Spleen (tissue), 11 donors: ENCODE measurements at regions not wholly inside any gene's neighbourhood (a gene's known extent, or its start where the extent isn't known, plus 50 kb on each side); places are given as distances from the start of the nearest gene placed in this dataset.
"Not testable (repeated sequence)": the region's sequence is repeated elsewhere in the genome, so short reads cannot be mapped to it uniquely, and the experiment has no call there.

Source experiments
- DNase-seq: peaks from one replicate; pipeline ENCODE4 v3.0.0-alpha.2; 2020
- H3K27ac ChIP-seq, 8 donors: fragments of 200-600 bp; sonication (generic) in 7 of 8; 1 replicate in 4 of 8; 2 replicates in 4 of 8; pipeline versions ENCODE4 v1.5.0 to v1.8.0; 2016 to 2021; ENCODE audit warnings: inconsistent platforms in 4 of 8, mild to moderate bottlenecking in 4 of 8, moderate library complexity in 1 of 8
- H3K27me3 ChIP-seq, 7 donors: fragments of 200-600 bp; sonication (generic) in 6 of 7; replicated peaks in 1 of 7; 1 replicate in 4 of 7; 2 replicates in 3 of 7; pipeline versions ENCODE4 v1.5.0 to v1.8.0; 2016 to 2021; ENCODE audit warnings: inconsistent platforms in 3 of 7, mild to moderate bottlenecking in 1 of 7
- H3K36me3 ChIP-seq, 6 donors: fragments of 200-600 bp; sonication (generic) in 5 of 6; 1 replicate in 4 of 6; 2 replicates in 2 of 6; pipeline versions ENCODE4 v1.5.0 to v1.8.0; 2016 to 2021; ENCODE audit warnings: inconsistent platforms in 2 of 6
- H3K4me1 ChIP-seq, 6 donors: fragments of 200-600 bp; sonication (generic) in 5 of 6; 1 replicate in 3 of 6; 2 replicates in 3 of 6; pipeline versions ENCODE4 v1.5.0 to v1.8.0; 2016 to 2021; ENCODE audit warnings: inconsistent platforms in 3 of 6
- H3K4me3 ChIP-seq, 8 donors: fragments of 200-600 bp; sonication (generic) in 7 of 8; 1 replicate in 4 of 8; 2 replicates in 4 of 8; pipeline versions ENCODE4 v1.5.0 to v1.8.0; 2016 to 2021; ENCODE audit warnings: inconsistent platforms in 4 of 8, mild to moderate bottlenecking in 4 of 8, moderate library complexity in 2 of 8
- H3K9me3 ChIP-seq, 8 donors: fragments of 200-600 bp; sonication (generic) in 7 of 8; 1 replicate in 4 of 8; 2 replicates in 4 of 8; pipeline versions ENCODE4 v1.5.0 to v1.8.0; 2016 to 2021; ENCODE audit warnings: inconsistent platforms in 4 of 8
- WGBS, 5 donors: extraction: QIAGEN DNeasy Blood & Tissue Kit in 3 of 5; methylation state at CpG; one replicate each; pipeline versions ENCODE4 v1.1.5 to v1.1.7; 2013 to 2018; 5-methylcytosine and 5-hydroxymethylcytosine counted together
- intact Hi-C: fragments of 100-400 bp; cut with DNase I; formaldehyde crosslinking; loops from one replicate; pipeline ENCODE4 v1.15.0; 2023; ENCODE audit warnings: low total_unique reads
- donor health status: healthy with polysubstance abuse.
- donor health status: DM: no; HTN: no; CAD: no; lungs with moderate emphysema.
- donor health status: DM: no; HTN: no; CAD: no.
- donor health status: Bipolar disorder and iron deficiency.
- donor health status: healthy.
- donor health status: DM: no; HTN: no; CAD: no.
- donor health status: DM: yes; HTN: yes; CAD: no.

DNA sequence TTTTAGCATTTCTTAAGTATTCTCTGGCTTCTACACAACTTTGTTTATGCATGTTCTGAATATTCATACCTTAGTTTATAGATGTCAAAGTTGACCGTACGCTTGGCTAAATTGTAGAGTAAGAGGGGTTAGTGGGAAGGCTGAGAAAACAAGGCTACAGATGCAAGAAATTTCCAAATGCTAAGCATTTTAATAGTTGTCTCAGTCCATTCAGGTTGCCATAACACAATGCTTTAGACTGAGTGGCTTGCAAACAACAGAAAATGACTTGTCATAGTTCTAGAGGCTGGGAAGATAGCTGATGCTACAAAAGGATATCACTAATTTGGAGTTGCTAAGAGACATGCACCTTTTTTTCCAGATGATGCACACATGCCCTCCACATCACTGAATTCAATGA is 53.0 kb upstream of the C1QTNF3 start:
- H3K4me3 ChIP-seq, H3K27me3 ChIP-seq, H3K4me1 ChIP-seq, H3K27ac ChIP-seq, intact Hi-C loops, DNase-seq, H3K9me3 ChIP-seq, H3K36me3 ChIP-seq: not testable (repeated sequence)
- no CpG with 5 or more reads among the region's 2 CpGs for WGBS, 5 donors

DNA sequence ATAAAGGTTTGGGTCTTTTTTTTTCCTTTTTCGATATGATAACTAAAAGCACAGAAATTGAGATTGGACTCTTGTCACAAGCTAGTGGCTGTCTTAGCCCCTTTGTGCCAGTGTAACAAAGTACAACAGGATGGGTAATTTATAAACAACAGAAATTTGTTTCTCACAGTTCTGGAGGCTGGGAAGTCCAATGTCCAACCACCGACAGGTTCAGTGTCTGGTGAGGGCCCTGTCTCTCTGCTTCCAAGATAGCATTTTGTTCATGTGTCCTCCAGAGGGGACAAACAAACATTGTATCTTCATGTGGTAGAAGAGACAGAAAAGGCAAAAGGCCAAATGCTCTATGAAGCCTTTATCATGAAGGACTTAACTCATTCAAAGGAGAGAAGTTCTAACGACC is 56.9 kb upstream of the C1QTNF3 start:
- H3K36me3 ChIP-seq, H3K4me1 ChIP-seq, H3K27ac ChIP-seq, H3K4me3 ChIP-seq, DNase-seq, H3K9me3 ChIP-seq, H3K27me3 ChIP-seq, intact Hi-C loops: not testable (repeated sequence)
- 83 to 100% (median 96%) methylated on average over 1 to 3 of the region's 3 CpGs for WGBS, 5 donors

DNA sequence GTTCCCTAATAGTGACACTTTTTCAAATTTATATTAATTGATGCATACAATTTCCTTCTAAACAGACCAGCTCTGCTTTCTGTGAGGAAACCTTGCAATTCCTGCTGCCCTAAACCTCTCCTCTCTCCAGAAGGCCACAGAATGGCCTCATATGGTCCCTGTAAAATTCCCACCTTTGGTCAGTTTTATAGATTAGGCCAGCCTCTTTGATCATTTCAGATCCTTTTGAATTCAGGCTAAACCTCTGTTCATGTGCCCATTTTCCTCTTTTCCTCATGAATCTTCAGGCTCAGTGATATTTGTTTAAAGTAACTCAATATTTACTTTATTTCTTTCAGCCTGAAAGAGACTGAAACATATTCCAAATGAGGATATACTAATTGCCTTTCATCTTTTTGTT is 58.6 kb upstream of the C1QTNF3 start:
- H3K27me3 ChIP-seq, H3K27ac ChIP-seq, H3K9me3 ChIP-seq, intact Hi-C loops, DNase-seq, H3K4me1 ChIP-seq, H3K36me3 ChIP-seq, H3K4me3 ChIP-seq: not testable (repeated sequence)

DNA sequence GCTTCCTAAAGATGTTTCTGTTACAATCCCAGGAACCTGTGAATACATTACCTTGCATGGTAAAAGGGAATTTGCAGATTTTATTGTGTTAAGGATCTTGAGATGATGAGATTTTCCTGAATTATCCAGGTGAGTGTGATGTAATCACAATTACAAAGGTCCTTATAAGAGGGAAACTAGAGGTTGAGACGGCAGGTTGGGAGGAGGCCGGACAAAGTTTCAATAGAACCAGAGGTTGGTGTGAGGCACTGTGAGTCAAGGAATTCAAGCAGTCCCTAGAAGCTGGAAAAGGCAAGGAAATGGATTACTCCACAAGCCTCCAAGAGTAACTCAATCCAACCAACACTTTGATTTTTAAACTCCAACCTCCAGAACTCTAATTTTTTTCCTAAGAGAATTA is 65.9 kb upstream of the C1QTNF3 start:
- H3K27me3 ChIP-seq, H3K27ac ChIP-seq, H3K4me1 ChIP-seq, intact Hi-C loops, H3K4me3 ChIP-seq, H3K9me3 ChIP-seq, DNase-seq, H3K36me3 ChIP-seq: not testable (repeated sequence)
- WGBS, 5 donors = 92 to 100% (median 100%) methylated on average over 1 to 2 of the region's 2 CpGs; no CpG with 5 or more reads in 2 of the 5 donors

DNA sequence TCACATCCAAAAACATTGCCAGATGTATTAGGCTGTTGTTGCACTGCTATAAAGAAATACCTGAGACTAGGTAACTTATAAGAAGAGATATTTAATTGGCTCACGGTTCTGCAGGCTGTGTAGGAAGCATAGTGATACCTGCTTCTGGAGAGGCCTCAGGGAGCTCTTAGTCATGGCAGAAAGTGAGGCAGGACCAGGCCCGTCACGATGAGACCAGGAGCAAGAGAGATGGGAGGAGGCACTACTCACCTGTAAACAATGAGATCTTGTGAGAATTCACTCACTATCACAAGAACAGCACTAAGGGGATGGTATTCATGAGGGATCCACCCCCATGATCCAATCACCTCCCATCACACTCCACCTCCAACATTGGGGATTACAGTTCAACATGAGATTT is 81.3 kb upstream of the C1QTNF3 start:
- H3K4me1 ChIP-seq, intact Hi-C loops, H3K27me3 ChIP-seq, H3K27ac ChIP-seq, H3K9me3 ChIP-seq, H3K36me3 ChIP-seq, H3K4me3 ChIP-seq, DNase-seq: not testable (repeated sequence)
- WGBS, 5 donors = 91 to 98% (median 93%) methylated on average over 3 of the region's 3 CpGs

DNA sequence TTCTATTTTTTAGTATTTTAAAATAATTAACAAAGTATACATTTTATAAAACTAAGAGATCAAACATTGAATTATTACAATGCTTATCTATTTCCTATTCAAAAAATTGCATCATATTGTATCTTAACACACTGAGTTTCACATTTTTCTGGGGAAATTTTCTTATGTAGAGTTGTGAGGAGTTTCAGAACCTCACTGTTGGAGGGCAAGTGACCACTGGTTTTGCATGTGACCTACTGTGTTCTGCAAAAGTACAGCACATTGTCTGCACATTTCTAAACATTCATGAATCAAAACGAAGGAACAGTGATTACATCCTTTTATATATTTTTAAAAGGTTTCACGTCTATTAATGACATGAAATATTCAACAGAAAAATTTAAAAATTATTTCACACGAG is 82.3 kb upstream of the C1QTNF3 start:
- H3K4me3 ChIP-seq, H3K9me3 ChIP-seq, H3K27ac ChIP-seq, DNase-seq, H3K27me3 ChIP-seq, intact Hi-C loops, H3K4me1 ChIP-seq, H3K36me3 ChIP-seq: not testable (repeated sequence)
- 73 to 90% (median 82%) methylated on average over 3 of the region's 3 CpGs for WGBS, 5 donors

DNA sequence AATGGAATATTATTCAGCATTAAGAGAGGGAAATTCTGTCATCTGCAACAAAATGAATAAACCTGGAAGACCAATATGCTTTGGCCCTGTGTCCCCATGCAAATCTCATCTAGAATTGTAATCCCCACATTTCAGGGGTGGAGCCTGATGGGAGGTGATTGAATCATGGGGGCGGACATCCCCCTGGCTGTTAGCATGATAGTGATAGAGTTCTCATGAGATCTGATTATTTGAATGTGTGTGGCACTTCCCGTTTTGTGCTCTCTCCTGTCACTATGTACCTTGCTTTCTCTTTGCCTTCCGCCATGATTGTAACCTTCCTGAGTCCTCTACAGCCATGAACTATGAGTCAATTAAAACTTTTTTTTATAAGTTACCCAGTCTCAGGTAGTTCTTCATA is 83.7 kb upstream of the C1QTNF3 start:
- H3K27me3 ChIP-seq, H3K4me3 ChIP-seq, H3K36me3 ChIP-seq, H3K27ac ChIP-seq, H3K9me3 ChIP-seq, H3K4me1 ChIP-seq, intact Hi-C loops, DNase-seq: not testable (repeated sequence)
- WGBS, 5 donors = 89 to 100% (median 98%) methylated on average over 3 of the region's 3 CpGs

DNA sequence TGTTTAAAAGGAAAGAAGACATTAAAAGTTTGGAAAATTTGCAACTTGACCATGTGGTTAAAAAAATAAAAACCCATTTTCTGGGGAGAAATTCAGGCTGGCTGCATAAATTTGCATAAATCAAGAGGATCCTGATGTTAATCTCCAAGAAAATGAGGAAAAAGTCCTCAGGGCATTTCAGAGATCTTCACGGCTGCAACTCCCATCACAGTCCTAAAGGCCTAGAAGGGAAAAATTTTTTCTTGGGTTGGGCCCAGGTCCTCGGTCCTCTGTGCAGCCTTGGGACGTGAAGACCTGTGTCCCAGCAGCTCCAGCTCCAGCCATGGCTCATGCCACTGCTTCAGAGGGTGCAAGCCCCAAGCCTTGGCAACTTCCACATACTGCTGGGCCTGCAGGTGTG is 84.8 kb upstream of the C1QTNF3 start:
- 96 to 100% (median 97%) methylated on average over 3 of the region's 3 CpGs for WGBS, 5 donors
- H3K9me3 ChIP-seq, DNase-seq, H3K4me1 ChIP-seq, H3K36me3 ChIP-seq, H3K27me3 ChIP-seq, H3K4me3 ChIP-seq, intact Hi-C loops, H3K27ac ChIP-seq: not testable (repeated sequence)

DNA sequence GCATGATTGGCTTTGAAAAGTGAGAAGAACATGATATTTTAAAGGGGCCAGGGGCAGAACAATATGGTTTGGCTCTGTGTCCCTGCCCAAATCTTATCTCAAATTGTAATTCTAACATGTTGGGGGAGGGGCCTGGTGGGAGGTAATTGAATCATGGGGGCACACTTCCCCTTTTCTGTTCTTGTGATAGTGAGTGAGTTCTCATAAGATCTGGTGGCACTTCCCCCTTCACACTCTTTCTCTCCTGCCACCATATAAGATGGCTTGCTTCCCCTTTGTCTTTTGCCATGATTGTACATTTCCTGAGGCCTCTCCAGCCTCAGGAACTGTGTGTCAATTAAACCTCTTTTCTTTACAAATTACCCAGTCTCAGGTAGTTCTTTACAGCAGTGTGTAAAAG is 85.9 kb upstream of the C1QTNF3 start:
- H3K4me3 ChIP-seq, H3K4me1 ChIP-seq, intact Hi-C loops, H3K9me3 ChIP-seq, H3K36me3 ChIP-seq, H3K27ac ChIP-seq, DNase-seq, H3K27me3 ChIP-seq: not testable (repeated sequence)

DNA sequence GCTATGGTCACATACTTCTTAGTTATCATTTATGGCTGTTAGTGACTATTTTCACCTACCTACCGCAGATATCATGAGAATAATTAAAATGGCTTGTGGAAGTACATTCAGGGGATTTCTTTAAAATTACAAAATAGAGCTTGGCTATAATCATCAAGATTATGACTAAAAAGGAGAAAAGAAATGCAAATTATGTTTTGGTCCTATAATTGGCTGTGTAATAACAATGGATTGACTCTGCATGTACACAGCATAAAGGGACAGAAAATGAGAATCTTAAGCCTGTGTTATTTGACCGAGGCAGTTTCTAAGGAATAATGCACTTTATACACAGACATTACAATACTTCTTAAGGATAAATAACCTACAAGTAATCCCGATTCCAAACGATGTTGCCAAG is 112.0 kb upstream of the C1QTNF3 start:
- 80 to 93% (median 88%) methylated on average over 4 of the region's 4 CpGs for WGBS, 5 donors
- H3K4me3 ChIP-seq, H3K4me1 ChIP-seq, H3K36me3 ChIP-seq, H3K27me3 ChIP-seq, H3K9me3 ChIP-seq, intact Hi-C loops, H3K27ac ChIP-seq, DNase-seq: not testable (repeated sequence)

DNA sequence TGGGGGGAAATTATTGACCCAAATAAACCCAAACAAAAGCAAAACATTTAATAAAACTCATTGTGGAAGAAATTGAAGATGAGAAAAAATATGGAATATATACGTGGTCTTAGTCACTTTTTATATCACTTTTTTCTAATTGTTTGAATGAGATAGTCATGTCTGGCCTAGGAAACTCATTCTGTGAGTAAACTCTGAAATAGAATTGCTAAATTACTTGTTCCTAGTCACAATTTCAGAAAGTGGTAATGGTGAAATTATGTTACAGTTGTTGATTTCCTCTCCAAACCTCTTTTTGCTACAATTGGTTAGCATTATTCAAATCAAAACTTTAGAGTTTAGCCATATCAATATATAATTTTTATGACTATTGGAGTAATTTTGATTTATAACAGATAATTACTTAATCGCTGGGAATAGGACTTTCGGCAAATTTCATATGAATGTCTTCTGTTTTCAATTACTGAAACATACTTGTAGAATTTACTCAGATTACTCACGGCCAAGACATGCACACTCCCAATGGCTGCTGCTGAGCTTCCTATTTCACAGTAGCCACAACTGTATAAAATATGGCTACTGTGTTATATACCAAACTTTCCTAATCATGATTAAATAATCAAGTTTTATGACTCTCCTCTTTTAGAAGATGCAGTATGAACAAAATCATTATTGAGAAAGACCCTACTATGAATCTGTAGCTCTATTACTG is 113.8 kb upstream of the C1QTNF3 start:
- WGBS, 5 donors = 74 to 89% (median 85%) methylated on average over 4 of the region's 4 CpGs
- intact Hi-C loops, H3K4me1 ChIP-seq, H3K27ac ChIP-seq, H3K36me3 ChIP-seq, H3K27me3 ChIP-seq, DNase-seq, H3K9me3 ChIP-seq, H3K4me3 ChIP-seq: not testable (repeated sequence)

DNA sequence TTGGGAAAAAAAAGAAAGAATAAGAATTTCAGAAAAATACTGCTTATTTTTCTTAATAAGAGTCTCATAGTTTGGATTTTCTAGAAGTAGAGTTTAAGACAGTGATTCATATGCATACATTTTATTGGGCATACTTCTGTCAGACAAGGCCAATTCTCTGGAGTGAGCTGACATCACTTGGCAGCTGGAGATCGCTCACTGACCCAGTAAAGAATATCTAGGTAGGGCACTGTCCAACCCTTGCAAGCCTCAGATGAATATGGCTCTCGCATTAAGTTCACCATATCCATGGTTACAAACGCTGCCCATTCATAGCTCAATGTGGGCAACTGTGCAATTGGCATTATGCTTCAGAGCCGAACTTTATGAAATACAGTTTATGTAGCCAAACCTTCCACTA is 117.9 kb upstream of the C1QTNF3 start:
- H3K4me1 ChIP-seq, H3K9me3 ChIP-seq, DNase-seq, intact Hi-C loops, H3K36me3 ChIP-seq, H3K4me3 ChIP-seq, H3K27ac ChIP-seq, H3K27me3 ChIP-seq: not testable (repeated sequence)
- 96 to 99% (median 96%) methylated on average over 4 of the region's 4 CpGs for WGBS, 5 donors
